ENCODE measurements at regions not wholly inside any gene's neighbourhood (a gene's known extent, or its start where the extent isn't known, plus 50 kb on each side); places are given as distances from the start of the nearest gene placed in this dataset.
"Not testable (repeated sequence)": the region's sequence is repeated elsewhere in the genome, so short reads cannot be mapped to it uniquely, and the experiment has no call there.

DNA sequence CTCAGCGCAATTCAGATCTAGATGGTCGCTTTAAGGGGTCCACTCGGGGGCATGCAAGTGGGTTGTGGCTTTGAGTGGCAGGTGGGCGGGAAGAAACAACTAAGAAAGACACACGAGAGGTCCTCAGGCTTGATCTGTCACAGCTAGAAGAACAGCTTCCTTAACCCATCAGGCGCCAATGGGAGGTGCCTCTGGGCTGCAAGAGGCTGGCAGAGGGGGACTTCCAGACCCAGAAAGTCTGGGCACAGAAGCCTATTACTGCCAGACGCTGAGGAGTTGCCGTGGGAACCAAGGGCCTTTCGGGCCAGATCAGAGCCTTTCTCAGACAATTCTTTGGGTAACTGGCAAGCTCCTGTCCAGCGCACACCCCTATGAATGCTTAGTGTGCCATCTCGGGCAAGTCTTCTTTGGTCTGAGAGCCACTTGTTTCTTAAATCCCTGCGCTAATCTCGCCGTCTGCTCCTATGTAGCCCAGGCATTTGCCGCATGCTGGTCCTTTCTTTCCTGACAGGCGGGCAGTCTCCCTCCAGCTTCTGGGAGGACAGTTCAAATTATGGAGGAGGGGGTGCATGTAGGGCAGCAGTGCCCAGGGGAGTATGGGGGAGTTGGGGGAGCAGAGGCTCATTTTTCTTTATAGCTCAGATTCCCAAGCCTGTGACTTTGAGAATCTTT, 300.9 kb upstream of the ZNF337 start:
- TF ChIP-seq, protein P1, sequence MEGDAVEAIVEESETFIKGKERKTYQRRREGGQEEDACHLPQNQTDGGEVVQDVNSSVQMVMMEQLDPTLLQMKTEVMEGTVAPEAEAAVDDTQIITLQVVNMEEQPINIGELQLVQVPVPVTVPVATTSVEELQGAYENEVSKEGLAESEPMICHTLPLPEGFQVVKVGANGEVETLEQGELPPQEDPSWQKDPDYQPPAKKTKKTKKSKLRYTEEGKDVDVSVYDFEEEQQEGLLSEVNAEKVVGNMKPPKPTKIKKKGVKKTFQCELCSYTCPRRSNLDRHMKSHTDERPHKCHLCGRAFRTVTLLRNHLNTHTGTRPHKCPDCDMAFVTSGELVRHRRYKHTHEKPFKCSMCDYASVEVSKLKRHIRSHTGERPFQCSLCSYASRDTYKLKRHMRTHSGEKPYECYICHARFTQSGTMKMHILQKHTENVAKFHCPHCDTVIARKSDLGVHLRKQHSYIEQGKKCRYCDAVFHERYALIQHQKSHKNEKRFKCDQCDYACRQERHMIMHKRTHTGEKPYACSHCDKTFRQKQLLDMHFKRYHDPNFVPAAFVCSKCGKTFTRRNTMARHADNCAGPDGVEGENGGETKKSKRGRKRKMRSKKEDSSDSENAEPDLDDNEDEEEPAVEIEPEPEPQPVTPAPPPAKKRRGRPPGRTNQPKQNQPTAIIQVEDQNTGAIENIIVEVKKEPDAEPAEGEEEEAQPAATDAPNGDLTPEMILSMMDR (conservative IDR thresholded peaks at IDR 0.05; ENCODE audit: low read length), result not testable (repeated sequence)
- TF ChIP-seq EZH2phosphoT487 (IDR thresholded peaks at IDR 0.05; ENCODE audit: borderline replicate concordance), result not testable (repeated sequence)

Data from Loucy (cell line).